ENCODE measurements at regions not wholly inside any gene's neighbourhood (a gene's known extent, or its start where the extent isn't known, plus 50 kb on each side); places are given as distances from the start of the nearest gene placed in this dataset.

- no peak for DNase-seq
Measured at GRCh38 chr5:82413302-82414040, 135.3 kb upstream of the RPS23 start.

DNA sequence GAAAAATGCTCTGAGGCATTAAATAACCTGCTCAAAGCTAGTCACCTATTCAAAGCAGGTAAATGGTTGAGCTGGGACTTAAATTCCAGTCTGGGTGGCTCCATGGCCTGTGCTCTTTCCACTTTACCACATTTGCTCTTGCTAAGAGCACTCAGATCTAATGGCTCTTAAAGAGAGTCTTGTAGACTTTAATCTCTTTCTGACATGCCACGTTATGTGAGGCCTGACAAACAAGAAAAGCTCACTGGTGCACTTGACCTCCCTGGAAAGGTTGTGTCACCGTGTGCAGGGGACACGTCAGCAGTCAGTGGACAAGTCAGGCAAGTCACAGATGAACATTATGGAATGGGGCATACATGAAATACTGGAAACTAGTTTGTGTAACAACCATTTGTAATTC is 129.9 kb upstream of the RPS23 start:
- DNase-seq, result no peak

DNA sequence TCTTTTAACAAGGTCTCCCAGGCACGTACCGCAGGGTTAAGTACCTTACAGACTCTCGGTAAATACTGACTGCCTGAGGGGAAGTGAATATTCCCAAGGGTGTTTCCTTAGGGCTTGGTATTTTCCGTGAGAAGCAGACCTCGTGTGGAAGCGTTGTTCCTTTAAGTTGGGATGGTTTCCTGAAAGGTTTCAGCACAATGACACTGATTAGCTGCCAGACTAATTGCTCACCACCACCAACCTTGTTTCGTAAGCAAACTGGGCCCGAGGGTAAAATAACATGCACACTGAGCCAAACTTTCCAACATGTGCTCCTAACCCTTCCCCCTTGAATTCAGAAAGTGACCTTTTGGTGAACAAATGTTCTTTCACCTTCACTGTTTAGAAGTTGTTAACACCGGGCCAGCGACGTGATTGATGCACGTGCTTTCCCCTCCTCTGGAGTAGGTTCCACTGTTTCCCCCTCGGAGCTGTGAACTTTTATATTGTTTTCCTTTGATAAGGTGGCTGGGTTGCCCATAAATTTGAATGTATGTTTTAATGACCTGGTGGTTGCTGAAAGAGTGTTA is 128.1 kb upstream of the RPS23 start:
- DNase-seq, result no peak

GRCh38 chr5:82405618-82406204 is 127.6 kb upstream of the RPS23 start:
- no peak for DNase-seq

DNA sequence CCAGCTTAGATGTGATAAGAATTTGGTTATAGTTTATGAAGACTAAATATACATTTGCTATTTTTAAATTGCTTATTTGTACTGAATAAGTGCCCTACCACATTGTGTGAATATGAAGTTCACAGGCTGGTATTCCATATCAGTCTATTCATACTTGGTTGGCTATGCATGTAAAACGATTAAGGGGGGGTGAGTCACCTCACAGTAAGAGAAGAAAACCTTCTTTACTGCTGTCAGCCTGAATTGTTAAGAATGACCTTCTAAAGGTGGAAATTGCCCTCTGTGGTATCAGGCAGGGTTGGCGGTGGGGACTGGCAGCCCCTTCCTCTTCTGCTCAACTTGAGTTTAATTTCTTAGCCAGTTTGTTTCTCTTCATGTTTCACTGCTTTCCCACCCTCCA is 127.0 kb upstream of the RPS23 start:
- DNase-seq, result no peak

DNA sequence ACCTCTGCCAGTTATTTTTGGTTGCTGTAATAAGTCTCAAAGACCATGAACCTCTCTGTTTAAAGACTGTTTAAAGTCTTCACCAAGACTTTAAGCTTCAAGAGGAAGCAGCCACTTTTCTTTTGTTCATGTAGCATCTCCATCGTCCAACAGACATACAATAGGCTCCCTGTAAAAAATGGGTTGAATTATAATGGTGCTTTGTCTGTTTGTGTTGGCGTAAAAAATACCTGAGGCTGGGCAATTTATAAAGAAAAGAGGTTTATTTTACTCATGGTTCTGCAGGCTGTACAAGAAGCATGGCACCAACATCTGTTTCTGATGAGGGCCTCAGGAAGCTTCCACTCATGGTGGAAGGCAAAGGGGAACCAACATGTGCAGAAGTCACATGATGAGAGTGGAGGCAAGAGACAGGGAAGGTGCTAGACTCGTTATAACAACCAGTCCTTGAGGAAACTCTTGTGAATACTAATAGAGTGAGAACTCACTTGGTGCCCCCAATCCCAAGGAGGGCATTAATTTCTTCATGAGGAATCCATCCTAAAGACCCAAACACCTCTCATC is 126.3 kb upstream of the RPS23 start:
- DNase-seq, result no peak

DNA sequence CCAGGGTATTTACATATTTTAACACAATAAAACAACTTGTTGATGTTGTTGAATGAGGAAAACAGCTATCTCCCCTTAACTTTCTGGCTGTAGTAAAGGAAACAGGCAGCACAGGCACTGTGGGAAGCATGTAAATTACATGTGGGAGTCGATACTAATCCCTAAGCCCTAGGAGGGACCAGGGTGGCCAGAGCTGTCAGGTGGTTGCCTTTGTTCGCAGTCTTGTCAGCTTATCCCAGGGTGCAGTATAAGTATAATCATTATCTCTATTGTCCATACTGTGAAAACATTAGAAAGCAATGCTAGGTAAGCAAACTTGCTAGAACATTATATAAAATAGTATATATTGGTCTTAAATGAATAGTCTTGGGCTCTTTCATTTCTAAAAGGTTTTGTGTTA is 125.6 kb upstream of the RPS23 start:
- DNase-seq, result no peak

GRCh38 chr5:82403026-82403425 is 124.9 kb upstream of the RPS23 start:
- DNase-seq, result no peak

GRCh38 chr5:82399111-82399510 is 121.0 kb upstream of the RPS23 start:
- DNase-seq, result no peak

- no peak for DNase-seq
Measured at GRCh38 chr5:82397741-82398320, 119.7 kb upstream of the RPS23 start.

GRCh38 chr5:82396871-82397514 is 118.8 kb upstream of the RPS23 start:
- no peak for DNase-seq

DNA sequence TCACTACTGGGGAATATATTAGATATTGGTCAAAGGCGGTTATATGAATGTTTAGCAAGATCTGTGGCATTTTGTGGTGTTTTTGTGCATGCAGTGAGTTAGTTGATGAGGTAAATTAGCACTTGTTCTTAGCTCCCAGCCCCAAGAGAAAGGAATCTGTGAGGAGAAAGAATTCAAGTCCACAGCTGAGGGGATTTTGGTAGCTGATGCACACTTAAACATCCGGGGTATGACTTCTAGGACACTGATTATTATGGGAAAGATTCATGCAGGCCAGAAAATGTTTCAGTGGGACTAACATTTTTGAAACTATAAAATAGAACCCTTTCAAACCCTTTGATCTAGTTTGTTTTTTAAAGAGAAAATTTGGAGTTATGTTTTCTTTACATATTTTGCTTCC is 118.2 kb upstream of the RPS23 start:
- no peak for DNase-seq

DNA sequence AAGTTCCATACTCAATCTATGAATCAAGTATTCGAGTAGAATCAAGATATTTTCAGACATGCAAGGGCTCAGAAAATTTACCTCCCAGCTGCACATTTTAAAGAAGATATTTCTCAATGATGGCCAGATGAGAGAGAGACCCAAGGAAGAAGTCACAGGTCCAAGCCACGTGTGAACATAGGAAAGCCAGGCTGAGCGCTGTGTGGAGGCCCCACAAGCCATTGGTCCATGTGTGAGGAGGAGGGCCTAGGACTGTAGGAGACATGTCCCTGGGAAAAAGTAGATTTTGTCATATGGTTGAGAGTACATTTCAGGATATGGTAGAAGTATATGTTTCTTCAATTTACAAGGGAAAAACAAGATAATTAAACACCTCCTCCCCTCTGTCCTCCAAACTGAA is 115.8 kb upstream of the RPS23 start:
- DNase-seq, result no peak

DNA sequence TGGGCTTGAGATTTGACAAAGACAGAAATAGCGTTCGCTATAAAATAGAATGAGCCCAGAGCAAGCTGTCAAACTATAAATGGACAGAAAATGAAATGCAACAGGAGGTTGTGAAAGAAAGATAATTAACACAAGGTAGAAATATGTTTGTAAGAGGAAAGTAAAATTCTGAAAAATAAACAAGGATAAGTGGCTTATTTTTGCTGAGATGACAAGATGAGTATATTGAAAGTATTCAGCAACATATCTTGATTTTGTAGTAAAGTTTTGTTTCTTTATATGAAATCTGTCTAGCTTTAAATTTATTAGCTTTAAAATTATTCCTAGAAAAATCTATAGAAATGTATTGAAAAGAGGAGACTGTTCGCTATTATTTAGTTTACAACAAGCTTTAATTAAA is 111.9 kb upstream of the RPS23 start:
- no peak for DNase-seq

DNA sequence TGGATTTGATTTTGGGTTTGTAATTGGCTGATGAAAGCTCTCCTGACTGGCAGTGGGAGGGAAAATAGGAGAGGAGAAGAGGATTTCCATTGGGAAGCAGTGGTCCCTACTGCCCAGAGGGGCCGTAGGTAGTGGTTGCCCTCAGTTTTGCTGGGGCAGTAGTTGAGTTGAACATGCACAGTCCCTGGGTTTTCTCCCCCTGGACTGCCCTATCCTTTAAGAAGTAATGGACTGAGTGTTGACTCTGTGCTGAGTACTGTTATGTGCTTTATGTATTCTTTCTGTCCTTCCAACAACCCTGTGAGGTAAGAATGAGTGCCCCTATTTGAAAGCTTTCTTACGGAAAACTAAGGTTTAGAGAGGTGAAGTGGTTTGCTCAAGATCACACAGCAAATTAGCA is 111.2 kb upstream of the RPS23 start:
- no peak for DNase-seq

GRCh38 chr5:82388181-82388580 is 110.0 kb upstream of the RPS23 start:
- no peak for DNase-seq

- DNase-seq, result no peak
Measured at GRCh38 chr5:82387819-82388166, 109.6 kb upstream of the RPS23 start.

DNA sequence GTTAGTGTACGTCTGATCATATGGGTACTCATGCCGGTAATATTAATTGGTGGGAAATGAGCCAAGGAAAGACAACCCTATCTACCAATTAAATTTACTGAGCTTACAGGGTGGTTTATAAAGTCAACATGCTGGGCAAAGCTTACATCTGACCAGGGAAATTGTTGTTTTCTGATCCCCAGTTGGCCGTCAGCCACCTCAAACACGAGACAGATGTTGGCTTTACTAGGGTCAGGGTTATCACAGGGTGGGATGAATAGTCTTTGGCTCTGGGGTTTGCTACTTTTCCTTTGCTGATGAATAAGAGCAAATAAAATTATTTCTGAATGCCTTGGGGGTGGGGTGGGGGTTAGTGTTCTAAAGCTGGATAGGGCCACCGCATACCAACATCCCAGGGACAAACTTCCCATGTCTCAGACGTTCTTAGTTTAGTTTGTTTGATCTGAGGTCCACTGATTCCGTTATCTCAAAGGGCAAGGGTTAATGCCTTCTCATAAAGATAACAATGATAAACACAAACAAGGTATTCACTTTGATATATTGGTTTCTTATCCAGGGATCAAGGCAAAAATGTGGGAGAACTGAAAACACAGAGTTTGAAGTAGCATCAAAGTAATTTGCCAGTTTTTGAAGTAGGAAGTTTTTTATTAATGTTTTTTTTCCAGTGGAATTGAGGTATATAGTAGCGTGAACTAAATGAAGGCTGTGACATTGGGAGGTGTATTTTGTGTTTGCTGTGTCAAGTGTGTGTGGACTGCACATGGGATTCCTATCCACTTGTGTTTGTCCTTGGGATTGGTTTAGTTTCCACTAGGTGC is 109.1 kb upstream of the RPS23 start:
- DNase-seq, result no peak

GRCh38 chr5:82386576-82386975 is 108.4 kb upstream of the RPS23 start:
- DNase-seq, result no peak

DNA sequence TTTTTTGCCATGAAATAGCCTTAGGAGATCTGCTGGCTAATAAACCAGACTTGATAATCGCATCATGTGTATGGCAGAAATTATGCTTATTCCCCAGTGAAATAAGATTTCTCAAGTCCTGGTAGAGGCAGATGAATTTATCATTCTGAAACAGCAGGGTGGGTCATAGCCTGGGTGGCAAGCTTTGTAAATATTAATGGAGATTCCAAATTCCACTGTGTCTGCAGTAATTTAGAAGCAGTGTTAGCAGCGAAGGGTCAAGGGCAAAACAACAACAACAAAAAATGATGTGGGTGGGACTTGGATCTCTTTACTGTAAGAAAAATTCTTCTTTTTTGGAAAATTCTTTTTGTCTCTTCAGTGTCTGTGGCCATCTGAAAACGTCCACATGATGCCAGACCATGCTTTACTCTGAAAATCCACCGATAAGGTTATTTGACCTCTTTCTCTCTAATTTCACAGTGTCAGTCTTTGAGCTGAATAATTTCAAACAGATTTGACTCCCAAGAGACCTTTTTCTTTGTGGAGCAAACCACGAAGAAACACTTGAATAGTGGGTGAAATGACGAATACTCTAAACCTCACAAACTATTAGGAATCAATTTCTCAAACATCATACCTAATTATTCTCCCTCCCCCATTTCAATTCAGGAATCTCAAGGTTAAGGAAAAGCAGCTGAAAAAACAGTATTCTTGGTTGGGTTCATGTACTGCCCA is 106.0 kb upstream of the RPS23 start:
- DNase-seq, result no peak

- no peak for DNase-seq
Measured at GRCh38 chr5:82381591-82381990, 103.4 kb upstream of the RPS23 start.

- no peak for DNase-seq
Measured at GRCh38 chr5:82376307-82376706, 98.2 kb upstream of the RPS23 start.
